ENCODE measurements at regions not wholly inside any gene's neighbourhood (a gene's known extent, or its start where the extent isn't known, plus 50 kb on each side); places are given as distances from the start of the nearest gene placed in this dataset.

GRCh38 chr9:79242489-79242888, 329.3 kb upstream of the TLE4 start:
- DNase-seq (ENCODE audit: low read depth in 1 of 2, low spot score in 1 of 2) (no peak), ATAC-seq (no peak), FAIRE-seq (no peak)
- 40% methylated on average over 2 of the region's 2 CpGs for WGBS (ENCODE audit: missing lambda C conversion rate)
- Histone ChIP-seq H3K4me2 (no peak overlapping the region), H3K4me3 (no peak overlapping the region), H3K4me1 (no peaks in the 10 kb centered on the region), H3K9me3 (no peaks in the 10 kb centered on the region), H3K27ac (no peak overlapping the region)
- TF ChIP-seq MYC (IDR thresholded peaks at IDR 0.05; ENCODE audit: borderline replicate concordance, low read length) (no peak), PBX3 (IDR thresholded peaks at IDR 0.05) (no peak), HOXB5 (CRISPR knock-in tag; IDR thresholded peaks at IDR 0.05) (no peak), ESRRA (IDR thresholded peaks at IDR 0.05; ENCODE audit: borderline replicate concordance, low read length) (no peak), KDM1A (IDR thresholded peaks at IDR 0.05; ENCODE audit: low read depth) (no peak), JUN (IDR thresholded peaks at IDR 0.05) (no peak), REST (IDR thresholded peaks at IDR 0.05) (no peak), TFCP2L1 (CRISPR knock-in tag; IDR thresholded peaks at IDR 0.05) (no peak), EHF (CRISPR knock-in tag; IDR thresholded peaks at IDR 0.05) (no peak), FOSB (CRISPR knock-in tag; IDR thresholded peaks at IDR 0.05) (no peak), ZNF302 (CRISPR knock-in tag; IDR thresholded peaks at IDR 0.05) (no peak), RNF2 (IDR thresholded peaks at IDR 0.05; ENCODE audit: borderline replicate concordance, low read depth) (no peak), RFX5 (IDR thresholded peaks at IDR 0.05) (no peak), HDAC2 (IDR thresholded peaks at IDR 0.05) (no peak), ZC3H11A (IDR thresholded peaks at IDR 0.05) (no peak), EP300 (IDR thresholded peaks at IDR 0.05) (no peak), CHD2 (IDR thresholded peaks at IDR 0.05; ENCODE audit: low read length, partially characterized antibody) (no peak), RAD21 (conservative IDR thresholded peaks at IDR 0.05 in 1 of 2, IDR thresholded peaks at IDR 0.05 in 1 of 2) (no peak), KDM5A (IDR thresholded peaks at IDR 0.05) (no peak)
- ChIA-PET CTCF (interaction anchor here (0.7 to 1.1 kb wide), 2 partner anchors 9 to 113 kb away, joined by 3 read pairs; no protein-coding TSS in a partner anchor), POLR2A (no interaction called here)

GRCh38 chr9:79246170-79246569, 325.6 kb upstream of the TLE4 start:
- no peak overlapping the region for H3K4me2 ChIP-seq
- no peaks in the 10 kb centered on the region for H3K4me1 ChIP-seq
- no peak for ATAC-seq
- H3K9me3 ChIP-seq, result no peaks in the 10 kb centered on the region
- DNase-seq (ENCODE audit: low read depth in 1 of 2, low spot score in 1 of 2), result no peak
- FAIRE-seq, result peak; percentile 68
- no peak overlapping the region for H3K27ac ChIP-seq
- 91% methylated on average over 1 of the region's 1 CpG for WGBS (ENCODE audit: missing lambda C conversion rate)
- ChIA-PET CTCF (no interaction called here), POLR2A (no interaction called here)
- H3K4me3 ChIP-seq, result no peak overlapping the region
- TF ChIP-seq BHLHE40 (IDR thresholded peaks at IDR 0.05; ENCODE audit: low read depth, low read length) (no peak), REST (IDR thresholded peaks at IDR 0.05) (no peak), POLR2AphosphoS2 (conservative IDR thresholded peaks at IDR 0.05; ENCODE audit: low read length) (no peak)
